HepG2 (cell line): ENCODE measurements at regions not wholly inside any gene's neighbourhood (a gene's known extent, or its start where the extent isn't known, plus 50 kb on each side); places are given as distances from the start of the nearest gene placed in this dataset.

Source experiments
- ATAC-seq: fragments of 200-7000 bp; cut with Tn5 transposase; 3 replicates; pipeline ENCODE4 v1.9.1; 2020; ENCODE audit warnings: mild to moderate bottlenecking, moderate library complexity
- BruUV-seq: library from RNA; stranded (reverse); fragments of 400-500 nt; replicated peaks from 2 replicates; lab custom pipeline; 2021; lab: Mats Ljungman, UMichigan
- CTCF ChIA-PET: fragments of 300-600 bp; formaldehyde crosslinking; extraction: SDS; loops from one replicate; lab custom pipeline; 2021; ENCODE audit warnings: low total read pairs, inconsistent platforms, low intra/inter-chr PET ratio; lab: Yijun Ruan, JAX
- POLR2A ChIA-PET: fragments of 350-600 bp; sonication (Branson Sonifier 250); formaldehyde crosslinking; loops from one replicate; lab custom pipeline; 2020; ENCODE audit warnings: antibody characterized with exemption, inconsistent platforms; lab: Yijun Ruan, JAX
- DNase-seq: peaks from one replicate; pipeline ENCODE4 v3.0.0-alpha.2; 2015; ENCODE audit warnings: low spot score
- FAIRE-seq: peaks from 3 replicates; lab custom pipeline; 2011; peaks lifted over from hg19 to GRCh38; lab: Jason Lieb, UNC
- H2AFZ ChIP-seq: one replicate; pipeline ENCODE4 v1.6.1; 2011; ENCODE audit warnings: low read length, inconsistent platforms
- H3K27ac ChIP-seq: fragments of 300-600 bp; 3 replicates; pipeline ENCODE4 v1.8.0; 2011; ENCODE audit warnings: mixed run types, mild to moderate bottlenecking, mixed read lengths, low read length, inconsistent platforms; ENCODE audit not compliant: insufficient read depth; ENCODE audit errors: extremely low read length
- H3K27me3 ChIP-seq, 2 experiments: fragments of 200-600 bp in 1 of 2; 2 replicates in 1 of 2; 3 replicates in 1 of 2; pipeline versions ENCODE4 v1.6.0 to v1.8.0; 2011; ENCODE audit warnings: low read length in 2 of 2, mild to moderate bottlenecking in 2 of 2, moderate library complexity in 2 of 2, inconsistent platforms in 1 of 2; ENCODE audit not compliant: insufficient read depth in 2 of 2, control insufficient read depth in 1 of 2
- H3K36me3 ChIP-seq, 2 experiments: fragments of 200-600 bp in 1 of 2; replicated peaks in 1 of 2; 2 replicates in 1 of 2; 3 replicates in 1 of 2; pipeline versions ENCODE4 v1.5.1 to v1.8.0; 2011; ENCODE audit warnings: low read length in 2 of 2, inconsistent platforms in 1 of 2; ENCODE audit not compliant: insufficient read depth in 2 of 2, control insufficient read depth in 1 of 2
- H3K4me1 ChIP-seq: 2 replicates; pipeline ENCODE4 v1.5.1; 2012; ENCODE audit warnings: low read length, inconsistent platforms; ENCODE audit not compliant: insufficient read depth
- H3K4me2 ChIP-seq: 2 replicates; pipeline ENCODE4 v1.6.0; 2011; ENCODE audit warnings: low read depth, low read length, inconsistent platforms
- H3K4me3 ChIP-seq, 3 experiments: fragments of 200-600 bp in 1 of 3; sonication (generic), shearing (Covaris generic) in 1 of 3; replicated peaks in 1 of 3; 2 replicates each; pipeline ENCODE4 v1.5.1; 2011 to 2016; ENCODE audit warnings: low read length in 3 of 3, inconsistent platforms in 2 of 3, low read depth in 2 of 3, mild to moderate bottlenecking in 2 of 3, control low read depth in 1 of 3, mixed read lengths in 1 of 3; ENCODE audit not compliant: insufficient read depth in 1 of 3
- H3K79me2 ChIP-seq: one replicate; pipeline ENCODE4 v1.6.1; 2011; ENCODE audit warnings: low read length, inconsistent platforms; ENCODE audit not compliant: insufficient read depth
- H3K9ac ChIP-seq: 2 replicates; pipeline ENCODE4 v1.6.0; 2011; ENCODE audit warnings: mild to moderate bottlenecking, low read depth, low read length, inconsistent platforms; ENCODE audit not compliant: insufficient read depth
- H3K9me3 ChIP-seq: 2 replicates; pipeline ENCODE4 v1.5.1; 2012; ENCODE audit warnings: mild to moderate bottlenecking, low read length
- H4K20me1 ChIP-seq: 2 replicates; pipeline ENCODE4 v1.6.0; 2011; ENCODE audit warnings: inconsistent platforms, mild to moderate bottlenecking, low read length, moderate library complexity; ENCODE audit not compliant: insufficient read depth
- SMAD1 ChIP-seq: sonication (generic); formaldehyde crosslinking; IDR thresholded peaks from 2 replicates; pipeline ENCODE4 v1.4.0; 2020; ENCODE audit warnings: missing genetic modification reagents, low read depth, mild to moderate bottlenecking, borderline replicate concordance
- SMC3 ChIP-seq: IDR thresholded peaks from 2 replicates; pipeline ENCODE4 v1.6.1; 2011; ENCODE audit warnings: low read length, improper control_type of control experiment
- SOX5 ChIP-seq: IDR thresholded peaks from 2 replicates; pipeline ENCODE4 v1.6.1; 2016; ENCODE audit warnings: borderline replicate concordance
- ZBTB1 ChIP-seq: sonication (generic); formaldehyde crosslinking; IDR thresholded peaks from 2 replicates; pipeline ENCODE4 v1.4.0; 2020; ENCODE audit warnings: missing genetic modification reagents, borderline replicate concordance
- ZBTB3 ChIP-seq: sonication (generic); formaldehyde crosslinking; IDR thresholded peaks from 2 replicates; pipeline ENCODE4 v1.4.0; 2020; ENCODE audit warnings: low read depth, mild to moderate bottlenecking, moderate library complexity, missing genetic modification reagents, borderline replicate concordance
- ZNF556 ChIP-seq: sonication (generic); formaldehyde crosslinking; IDR thresholded peaks from 2 replicates; pipeline ENCODE4 v1.4.0; 2020; ENCODE audit warnings: mild to moderate bottlenecking, missing genetic modification reagents, borderline replicate concordance
- WGBS: methylation state at CpG from one replicate; pipeline ENCODE4 v1.1.6; 2017; ENCODE audit warnings: low lambda C conversion rate; 5-methylcytosine and 5-hydroxymethylcytosine counted together
- in situ Hi-C: cut with HindIII; loops from 2 replicates; pipeline ENCODE4 v1.10.0; 2017; ENCODE audit warnings: low pct_unique_long_range_greater_than_20kb; ENCODE audit not compliant: extremely low pct_ligation_motif_present
- intact Hi-C: fragments of 100-400 bp; cut with micrococcal nuclease; formaldehyde crosslinking; loops from one replicate; pipeline ENCODE4 v1.10.0; 2022; ENCODE audit not compliant: unreplicated experiment
- TF ChIP-seq, protein P1 (sequence below): IDR thresholded peaks from 2 replicates; pipeline ENCODE4 v1.4.0; 2020; ENCODE audit warnings: mild to moderate bottlenecking, missing genetic modification reagents
- TF ChIP-seq, protein P2 (sequence below): sonication (generic); formaldehyde crosslinking; IDR thresholded peaks from 2 replicates; pipeline ENCODE4 v1.5.0; 2020; ENCODE audit warnings: missing genetic modification reagents
- TF ChIP-seq, protein P3 (sequence below): sonication (generic); formaldehyde crosslinking; IDR thresholded peaks from 2 replicates; pipeline ENCODE4 v1.4.0; 2020; ENCODE audit warnings: mild to moderate bottlenecking, missing genetic modification reagents
- TF ChIP-seq, protein P4 (sequence below): sonication (generic); formaldehyde crosslinking; IDR thresholded peaks from 2 replicates; pipeline ENCODE4 v1.5.0; 2020; ENCODE audit warnings: missing genetic modification reagents

DNA sequence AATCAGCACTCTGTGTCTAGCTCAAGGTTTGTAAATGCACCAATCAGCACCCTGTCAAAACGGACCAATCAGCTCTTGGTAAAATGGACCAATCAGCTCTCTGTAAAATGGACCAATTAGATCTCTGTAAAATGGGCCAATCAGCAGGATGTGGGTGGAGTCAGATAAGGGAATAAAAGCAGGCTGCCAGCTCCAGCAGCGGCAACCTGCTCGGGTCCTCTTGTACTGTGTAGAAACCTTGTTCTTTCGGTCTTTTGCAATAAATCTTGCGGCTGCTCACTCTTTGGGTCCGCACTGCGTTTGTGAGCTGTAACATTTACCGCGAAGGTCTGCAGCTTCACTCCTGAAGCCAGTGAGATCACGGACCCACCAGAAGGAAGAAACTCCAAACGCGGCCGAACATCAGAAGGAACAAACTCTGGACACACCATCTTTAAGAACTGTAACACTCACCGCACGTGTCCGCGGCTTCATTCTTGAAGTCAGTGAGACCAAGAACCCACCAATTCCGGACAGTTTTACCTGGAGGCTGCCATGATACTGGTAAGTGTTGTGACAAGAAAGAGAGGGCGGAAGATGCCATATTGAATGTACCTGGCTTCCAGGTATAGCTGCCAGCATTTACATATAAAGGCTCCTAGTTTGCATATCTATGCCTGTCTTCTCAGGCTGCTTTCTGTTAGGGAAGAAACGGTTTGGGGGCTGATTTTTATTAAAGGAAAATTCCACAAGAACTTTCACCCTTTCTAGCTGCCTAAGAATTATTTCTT, 758.5 kb upstream of the CTNND2 start:
- BruUV-seq, result no TSS peak
- Histone ChIP-seq H3K9me3 (peaks cover 30% of the 10 kb centered on the region), H3K27ac (no peak overlapping the region), H4K20me1 (no peaks in the 10 kb centered on the region), H3K4me3 (no peak overlapping the region), H3K4me1 (no peaks in the 10 kb centered on the region), H2AFZ (no peak overlapping the region), H3K27me3 (no peaks in the 10 kb centered on the region), H3K9ac (no peak overlapping the region), H3K36me3 (no peaks in the 10 kb centered on the region), H3K79me2 (no peaks in the 10 kb centered on the region), H3K4me2 (no peak overlapping the region)
- in situ Hi-C loops (no loop called here), intact Hi-C loops (no loop called here)
- ChIA-PET CTCF (no interaction called here), POLR2A (no interaction called here)
- DNase-seq, result no peak
- FAIRE-seq, result no peak
- TF ChIP-seq SMC3, result no peak
- no peak for TF ChIP-seq SMAD1
- TF ChIP-seq ZBTB1 (CRISPR knock-in tag), result no peak
- no peak for TF ChIP-seq SOX5 (CRISPR knock-in tag)
- no peak for ATAC-seq
- 46% methylated on average over 16 of the region's 20 CpGs for WGBS

DNA sequence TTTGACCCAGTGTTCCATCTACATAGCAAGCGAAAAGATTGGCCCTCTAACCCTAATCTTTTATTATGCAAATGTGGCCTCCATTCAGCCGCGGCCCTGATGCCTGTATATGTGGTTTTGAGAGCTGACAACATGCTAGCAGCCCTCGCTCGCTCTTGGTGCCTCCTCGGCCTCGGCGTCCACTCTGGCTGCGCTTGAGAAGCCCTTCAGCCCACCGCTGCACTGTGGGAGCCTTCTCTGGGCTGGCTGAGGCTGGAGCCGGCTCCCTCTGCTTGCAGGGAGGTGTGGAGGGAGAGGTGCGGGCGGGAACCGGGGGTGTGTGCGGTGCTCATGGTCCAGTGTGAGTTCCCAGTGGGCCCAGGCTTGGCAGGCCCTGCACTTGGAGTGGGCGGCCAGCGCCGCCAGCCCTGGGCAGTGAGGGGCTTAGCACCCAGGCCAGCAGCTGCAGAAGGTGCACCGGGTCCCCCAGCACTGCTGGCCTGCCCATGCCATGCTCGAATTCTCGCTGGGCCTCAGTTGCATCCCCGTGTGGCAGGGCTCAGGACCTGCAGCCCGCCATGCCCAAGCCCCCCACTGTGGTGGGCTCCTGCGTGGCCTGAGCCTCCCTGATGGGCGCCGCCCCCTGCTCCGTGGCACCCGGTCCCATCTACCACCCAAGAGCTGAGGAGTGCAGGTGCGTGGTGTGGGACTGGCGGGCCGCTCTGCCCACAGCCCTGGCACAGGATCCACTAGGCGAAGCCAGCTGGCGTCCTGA, 757.5 kb upstream of the CTNND2 start:
- Histone ChIP-seq H3K9ac (no peak overlapping the region), H3K4me3 (no peak overlapping the region), H3K4me1 (no peaks in the 10 kb centered on the region), H3K4me2 (no peak overlapping the region), H2AFZ (no peak overlapping the region), H3K27me3 (no peaks in the 10 kb centered on the region), H3K36me3 (no peaks in the 10 kb centered on the region), H3K27ac (no peak overlapping the region), H4K20me1 (no peaks in the 10 kb centered on the region), H3K79me2 (no peaks in the 10 kb centered on the region), H3K9me3 (peaks cover 30% of the 10 kb centered on the region)
- DNase-seq (no peak), ATAC-seq (no peak), FAIRE-seq (no peak)
- no TSS peak for BruUV-seq
- in situ Hi-C loops (no loop called here), intact Hi-C loops (no loop called here)
- ChIA-PET CTCF (no interaction called here), POLR2A (no interaction called here)
- WGBS, result 33% methylated on average over 10 of the region's 33 CpGs
- TF ChIP-seq ZNF556 (CRISPR knock-in tag) (no peak), ZBTB3 (CRISPR knock-in tag) (no peak)
- TF ChIP-seq, protein P1, sequence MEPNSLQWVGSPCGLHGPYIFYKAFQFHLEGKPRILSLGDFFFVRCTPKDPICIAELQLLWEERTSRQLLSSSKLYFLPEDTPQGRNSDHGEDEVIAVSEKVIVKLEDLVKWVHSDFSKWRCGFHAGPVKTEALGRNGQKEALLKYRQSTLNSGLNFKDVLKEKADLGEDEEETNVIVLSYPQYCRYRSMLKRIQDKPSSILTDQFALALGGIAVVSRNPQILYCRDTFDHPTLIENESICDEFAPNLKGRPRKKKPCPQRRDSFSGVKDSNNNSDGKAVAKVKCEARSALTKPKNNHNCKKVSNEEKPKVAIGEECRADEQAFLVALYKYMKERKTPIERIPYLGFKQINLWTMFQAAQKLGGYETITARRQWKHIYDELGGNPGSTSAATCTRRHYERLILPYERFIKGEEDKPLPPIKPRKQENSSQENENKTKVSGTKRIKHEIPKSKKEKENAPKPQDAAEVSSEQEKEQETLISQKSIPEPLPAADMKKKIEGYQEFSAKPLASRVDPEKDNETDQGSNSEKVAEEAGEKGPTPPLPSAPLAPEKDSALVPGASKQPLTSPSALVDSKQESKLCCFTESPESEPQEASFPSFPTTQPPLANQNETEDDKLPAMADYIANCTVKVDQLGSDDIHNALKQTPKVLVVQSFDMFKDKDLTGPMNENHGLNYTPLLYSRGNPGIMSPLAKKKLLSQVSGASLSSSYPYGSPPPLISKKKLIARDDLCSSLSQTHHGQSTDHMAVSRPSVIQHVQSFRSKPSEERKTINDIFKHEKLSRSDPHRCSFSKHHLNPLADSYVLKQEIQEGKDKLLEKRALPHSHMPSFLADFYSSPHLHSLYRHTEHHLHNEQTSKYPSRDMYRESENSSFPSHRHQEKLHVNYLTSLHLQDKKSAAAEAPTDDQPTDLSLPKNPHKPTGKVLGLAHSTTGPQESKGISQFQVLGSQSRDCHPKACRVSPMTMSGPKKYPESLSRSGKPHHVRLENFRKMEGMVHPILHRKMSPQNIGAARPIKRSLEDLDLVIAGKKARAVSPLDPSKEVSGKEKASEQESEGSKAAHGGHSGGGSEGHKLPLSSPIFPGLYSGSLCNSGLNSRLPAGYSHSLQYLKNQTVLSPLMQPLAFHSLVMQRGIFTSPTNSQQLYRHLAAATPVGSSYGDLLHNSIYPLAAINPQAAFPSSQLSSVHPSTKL (CRISPR knock-in tag), result no peak
- TF ChIP-seq, protein P2, sequence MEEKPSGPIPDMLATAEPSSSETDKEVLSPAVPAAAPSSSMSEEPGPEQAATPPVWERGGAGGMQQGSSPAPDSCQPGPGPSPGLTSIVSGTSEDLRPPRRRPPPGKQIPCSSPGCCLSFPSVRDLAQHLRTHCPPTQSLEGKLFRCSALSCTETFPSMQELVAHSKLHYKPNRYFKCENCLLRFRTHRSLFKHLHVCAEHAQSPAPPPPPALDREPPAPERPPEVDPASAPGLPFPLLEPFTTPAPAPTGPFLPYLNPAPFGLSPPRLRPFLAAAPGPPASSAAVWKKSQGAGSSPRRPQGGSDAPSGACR (CRISPR knock-in tag), result no peak
- TF ChIP-seq, protein P3, sequence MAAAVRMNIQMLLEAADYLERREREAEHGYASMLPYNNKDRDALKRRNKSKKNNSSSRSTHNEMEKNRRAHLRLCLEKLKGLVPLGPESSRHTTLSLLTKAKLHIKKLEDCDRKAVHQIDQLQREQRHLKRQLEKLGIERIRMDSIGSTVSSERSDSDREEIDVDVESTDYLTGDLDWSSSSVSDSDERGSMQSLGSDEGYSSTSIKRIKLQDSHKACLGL, result no peak
- TF ChIP-seq, protein P4, sequence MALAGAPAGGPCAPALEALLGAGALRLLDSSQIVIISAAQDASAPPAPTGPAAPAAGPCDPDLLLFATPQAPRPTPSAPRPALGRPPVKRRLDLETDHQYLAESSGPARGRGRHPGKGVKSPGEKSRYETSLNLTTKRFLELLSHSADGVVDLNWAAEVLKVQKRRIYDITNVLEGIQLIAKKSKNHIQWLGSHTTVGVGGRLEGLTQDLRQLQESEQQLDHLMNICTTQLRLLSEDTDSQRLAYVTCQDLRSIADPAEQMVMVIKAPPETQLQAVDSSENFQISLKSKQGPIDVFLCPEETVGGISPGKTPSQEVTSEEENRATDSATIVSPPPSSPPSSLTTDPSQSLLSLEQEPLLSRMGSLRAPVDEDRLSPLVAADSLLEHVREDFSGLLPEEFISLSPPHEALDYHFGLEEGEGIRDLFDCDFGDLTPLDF (CRISPR knock-in tag), result no peak
